Stomach (tissue), 8 donors: ENCODE measurements at regions not wholly inside any gene's neighbourhood (a gene's known extent, or its start where the extent isn't known, plus 50 kb on each side); places are given as distances from the start of the nearest gene placed in this dataset.
A peak's percentile ranks its signal among the peaks of the same experiment; 100 is the strongest.

Experiments
- DNase-seq, 2 donors: peaks; one replicate each; pipeline versions ENCODE4 v3.0.0 to v3.0.0-alpha.2; 2013 to 2019
- H3K27ac ChIP-seq, 5 donors: fragments of 200-600 bp in 4 of 5; sonication (generic) in 4 of 5; one replicate each; pipeline ENCODE4 v1.5.1; 2013 to 2019; ENCODE audit warnings: mild to moderate bottlenecking in 1 of 5, moderate library complexity in 1 of 5
- H3K27me3 ChIP-seq, 3 donors: fragments of 200-600 bp; sonication (generic); one replicate each; pipeline ENCODE4 v1.5.1; 2017 to 2019; ENCODE audit warnings: mixed run types in 1 of 3
- H3K36me3 ChIP-seq, 4 donors: fragments of 200-600 bp; sonication (generic); 1 replicate in 3 of 4; 2 replicates in 1 of 4; pipeline ENCODE4 v1.5.1; 2016 to 2019
- H3K4me1 ChIP-seq, 4 donors: fragments of 200-600 bp; sonication (generic); one replicate each; pipeline ENCODE4 v1.5.1; 2016 to 2019
- H3K4me3 ChIP-seq, 4 donors: fragments of 200-600 bp; sonication (generic) in 3 of 4; one replicate each; pipeline ENCODE4 v1.5.1; 2016 to 2019; ENCODE audit warnings: mild to moderate bottlenecking in 1 of 4
- H3K9me3 ChIP-seq, 4 donors: fragments of 200-600 bp; sonication (generic); one replicate each; pipeline ENCODE4 v1.5.1; 2016 to 2019
- CTCF ChIP-seq, 7 experiments: fragments of 450-650 bp in 4 of 7; fragments of 200-600 bp in 3 of 7; sonication (generic) in 3 of 7; IDR thresholded peaks; one replicate each; pipeline ENCODE4 v1.5.1; 2016 to 2019; ENCODE audit warnings: antibody characterized with exemption in 7 of 7, control low read depth in 2 of 7, mild to moderate bottlenecking in 1 of 7
- EP300 ChIP-seq: sonication (generic); formaldehyde crosslinking; IDR thresholded peaks from one replicate; pipeline ENCODE4 v1.6.1; 2017; ENCODE audit warnings: antibody characterized with exemption
- POLR2A ChIP-seq, 4 donors: fragments of 450-650 bp; IDR thresholded peaks; one replicate each; pipeline ENCODE4 v1.6.1; 2016; ENCODE audit warnings: antibody characterized with exemption in 4 of 4, control low read depth in 2 of 4, mild to moderate bottlenecking in 1 of 4, moderate library complexity in 1 of 4
- POLR2AphosphoS5 ChIP-seq, 3 donors: sonication (generic); formaldehyde crosslinking; IDR thresholded peaks; one replicate each; pipeline ENCODE4 v1.6.1; 2016; ENCODE audit warnings: antibody characterized with exemption in 3 of 3
- WGBS, 5 donors: extraction: QIAGEN DNeasy Blood & Tissue Kit in 3 of 5; methylation state at CpG; one replicate each; pipeline versions ENCODE4 v1.1.5 to v1.1.7; 2013 to 2018; 5-methylcytosine and 5-hydroxymethylcytosine counted together
- intact Hi-C: fragments of 100-400 bp; cut with DNase I; formaldehyde crosslinking; loops from one replicate; pipeline ENCODE4 v1.15.1; 2023; ENCODE audit warnings: low total_unique reads
- donor health status: healthy with polysubstance abuse.
- donor health status: Bipolar disorder and iron deficiency.
- donor health status: healthy.

DNA sequence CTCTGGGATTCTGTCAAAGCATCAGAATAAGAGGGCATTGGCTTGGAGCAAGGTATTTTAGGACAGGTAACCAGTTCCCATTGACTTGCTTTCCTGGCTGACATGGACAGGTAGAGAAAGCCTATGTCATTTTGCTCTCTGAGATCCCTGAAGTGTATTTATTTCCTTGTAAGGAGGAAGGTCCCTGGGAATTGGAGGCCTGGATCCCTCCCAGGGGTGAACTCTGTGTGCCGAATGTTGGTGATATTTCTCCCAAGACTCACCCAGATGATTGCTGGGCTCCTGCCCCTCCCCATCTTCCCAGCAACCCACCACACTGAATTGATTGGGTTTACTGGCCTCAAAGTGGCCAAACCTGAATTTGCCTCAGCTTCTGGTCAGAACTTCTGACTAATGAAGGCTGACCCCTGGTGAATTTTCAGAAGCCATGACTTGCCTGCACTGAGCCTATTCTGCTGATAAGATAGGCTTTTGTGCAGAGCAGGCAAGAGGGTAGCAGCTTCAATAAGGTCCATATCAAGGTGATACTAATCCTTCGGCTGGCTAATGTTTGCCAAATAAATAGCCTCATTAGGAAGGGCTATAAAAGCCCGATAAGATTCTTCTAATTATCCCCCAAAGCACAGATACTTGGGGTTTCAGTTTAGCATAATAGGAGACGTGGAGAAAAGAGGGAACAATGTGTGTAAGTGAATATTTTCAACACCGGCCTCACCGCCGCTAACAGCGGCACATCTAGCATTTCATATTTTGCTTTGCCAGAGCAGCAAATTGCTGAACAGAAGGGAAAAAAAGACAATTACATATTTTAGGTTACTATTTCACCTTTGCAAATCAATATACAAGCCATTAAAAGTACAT is 152.9 kb upstream of the PITX1 start:
- peak in 1 of 2 donors; percentile 60 for DNase-seq
- intact Hi-C loops: no loop called here
- Histone ChIP-seq H3K36me3 (no peaks in the 10 kb centered on the region), H3K27ac (peak overlapping the region; percentile 55 to 87 (median 77)), H3K9me3 (no peaks in the 10 kb centered on the region), H3K4me1 (peaks cover 10 to 57% (median 27%) of the 10 kb centered on the region in 4 donors), H3K4me3 (peak overlapping the region in 1 of 4 donors; percentile 9), H3K27me3 (peaks cover 0 to 26% (median 4%) of the 10 kb centered on the region in 3 donors)
- TF ChIP-seq POLR2AphosphoS5 (IDR thresholded peaks at IDR 0.05) (peak in 1 of 3 donors; percentile 47), POLR2A (IDR thresholded peaks at IDR 0.05) (no peak), CTCF (IDR thresholded peaks at IDR 0.05) (peak in 3 of 7 experiments; percentile 4 to 11 (median 11))
- 22 to 42% (median 31%) methylated on average over 8 of the region's 8 CpGs for WGBS, 5 donors

DNA sequence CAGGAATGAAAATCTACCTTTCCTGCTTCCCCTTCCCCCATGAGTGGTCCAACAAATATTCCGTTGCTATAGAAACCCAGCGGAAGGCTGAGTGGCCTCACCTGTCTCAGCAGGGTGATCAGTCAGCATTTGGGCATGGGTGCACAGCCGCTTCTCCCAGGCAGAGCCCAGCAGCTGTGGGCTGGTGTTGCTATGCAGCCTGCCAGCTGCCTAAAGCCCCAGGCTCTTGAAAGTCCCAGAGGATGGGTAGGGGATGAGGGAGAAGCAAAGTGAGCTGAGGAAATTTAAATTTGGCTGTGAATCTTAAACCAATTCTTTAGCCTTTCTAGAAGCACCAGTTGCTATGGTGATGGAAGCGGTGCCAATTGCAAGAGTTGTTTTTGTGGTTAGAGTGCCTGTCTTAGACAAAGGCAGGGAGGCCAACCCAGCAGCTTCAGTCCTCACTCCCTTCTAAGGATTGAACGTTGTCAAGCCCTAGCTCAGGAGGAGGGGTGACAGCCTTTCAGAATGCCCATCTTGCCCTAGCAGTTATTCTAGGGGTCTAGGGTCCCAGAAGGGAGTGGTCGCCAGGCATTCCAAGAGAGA is 151.5 kb upstream of the PITX1 start:
- intact Hi-C loops: no loop called here
- DNase-seq: peak in 1 of 2 donors; percentile 72
- no peaks in the 10 kb centered on the region for H3K36me3 ChIP-seq
- 74 to 86% (median 78%) methylated on average over 6 of the region's 6 CpGs for WGBS, 5 donors
- H3K27ac ChIP-seq: peak overlapping the region in 4 of 5 donors; percentile 67 to 87 (median 80)
- no peak overlapping the region for H3K4me3 ChIP-seq
- H3K9me3 ChIP-seq: no peaks in the 10 kb centered on the region
- peaks cover 0 to 13% (median 0%) of the 10 kb centered on the region in 3 donors for H3K27me3 ChIP-seq
- peaks cover 0 to 44% (median 16%) of the 10 kb centered on the region in 4 donors for H3K4me1 ChIP-seq
- no peak for TF ChIP-seq EP300
- TF ChIP-seq POLR2AphosphoS5 (IDR thresholded peaks at IDR 0.05): peak in 1 of 3 donors; percentile 23
- no peak for TF ChIP-seq POLR2A (IDR thresholded peaks at IDR 0.05)

GRCh38 chr5:135184646-135185045 is 150.6 kb upstream of the PITX1 start:
- intact Hi-C loops: no loop called here
- 84 to 97% (median 94%) methylated on average over 7 of the region's 7 CpGs for WGBS, 5 donors

DNA sequence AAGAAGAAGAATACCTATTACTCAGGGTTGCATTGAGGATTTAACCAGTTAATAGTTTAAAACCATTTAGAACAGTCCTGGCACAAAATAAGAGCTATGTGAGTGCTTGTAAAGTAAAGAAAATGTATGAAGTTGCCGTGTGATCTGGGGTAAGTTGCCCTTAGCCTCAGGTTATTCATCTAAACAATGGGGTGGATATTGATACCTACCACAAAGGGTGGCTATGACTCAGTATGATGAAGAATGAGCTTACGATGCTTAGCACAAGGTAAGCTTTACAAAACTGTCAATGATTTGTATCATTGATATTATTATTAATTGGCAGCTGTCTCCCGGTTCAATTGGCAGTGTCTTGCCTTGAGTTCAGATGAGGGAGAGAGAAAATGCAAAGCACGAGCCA is 149.4 kb upstream of the PITX1 start:
- DNase-seq: no peak
- intact Hi-C loops: no loop called here
- WGBS, 5 donors: 75 to 92% (median 82%) methylated on average over 4 of the region's 4 CpGs
- Histone ChIP-seq H3K4me1 (peaks cover 0 to 44% (median 16%) of the 10 kb centered on the region in 4 donors), H3K36me3 (no peaks in the 10 kb centered on the region), H3K9me3 (no peaks in the 10 kb centered on the region), H3K4me3 (no peak overlapping the region), H3K27ac (peak overlapping the region in 2 of 5 donors; percentile 7 to 55), H3K27me3 (no peaks in the 10 kb centered on the region)
- TF ChIP-seq CTCF (IDR thresholded peaks at IDR 0.05) (no peak), POLR2AphosphoS5 (IDR thresholded peaks at IDR 0.05) (no peak), EP300 (no peak), POLR2A (IDR thresholded peaks at IDR 0.05) (no peak)

More at GRCh38 chr5:135184646-135185045, 150.6 kb upstream of the PITX1 start:
- no peak overlapping the region for H3K4me3 ChIP-seq
- peaks cover 0 to 44% (median 16%) of the 10 kb centered on the region in 4 donors for H3K4me1 ChIP-seq
- H3K9me3 ChIP-seq: no peaks in the 10 kb centered on the region
- no peaks in the 10 kb centered on the region for H3K36me3 ChIP-seq
- no peak for DNase-seq
- no peak for TF ChIP-seq EP300
- TF ChIP-seq POLR2AphosphoS5 (IDR thresholded peaks at IDR 0.05): no peak
- TF ChIP-seq CTCF (IDR thresholded peaks at IDR 0.05): no peak
- TF ChIP-seq POLR2A (IDR thresholded peaks at IDR 0.05): no peak
- H3K27ac ChIP-seq: peak overlapping the region in 4 of 5 donors; percentile 67 to 87 (median 80)
- H3K27me3 ChIP-seq: peaks cover 0 to 6% (median 0%) of the 10 kb centered on the region in 3 donors
